DOHH2 (cell line): ENCODE measurements at regions not wholly inside any gene's neighbourhood (a gene's known extent, or its start where the extent isn't known, plus 50 kb on each side); places are given as distances from the start of the nearest gene placed in this dataset.

Experiments used
- H3F3A ChIP-seq: fragments of 200-600 bp; sonication (generic), shearing (Covaris generic); 2 replicates; pipeline ENCODE4 v1.6.0; 2016; ENCODE audit warnings: antibody characterized with exemption, mild to moderate bottlenecking; ENCODE audit not compliant: control insufficient read depth, insufficient read depth
- H3K27ac ChIP-seq: fragments of 200-600 bp; sonication (generic); 2 replicates; pipeline ENCODE4 v1.5.1; 2014; ENCODE audit warnings: low read depth, mild to moderate bottlenecking, low read length, moderate library complexity
- H3K27me3 ChIP-seq: fragments of 200-600 bp; sonication (generic); 2 replicates; pipeline ENCODE4 v1.6.1; 2014; ENCODE audit warnings: mild to moderate bottlenecking, low read length, mixed read lengths; ENCODE audit not compliant: control insufficient read depth
- H3K36me3 ChIP-seq: fragments of 200-600 bp; sonication (generic); 2 replicates; pipeline ENCODE4 v1.6.1; 2014; ENCODE audit warnings: mild to moderate bottlenecking, low read length, moderate library complexity, mixed read lengths; ENCODE audit not compliant: control insufficient read depth
- H3K4me1 ChIP-seq: fragments of 200-600 bp; sonication (generic); 2 replicates; pipeline ENCODE4 v1.6.1; 2014; ENCODE audit warnings: mild to moderate bottlenecking, low read length, mixed read lengths; ENCODE audit not compliant: control insufficient read depth
- H3K4me2 ChIP-seq: fragments of 200-600 bp; sonication (generic); 2 replicates; pipeline ENCODE4 v1.6.0; 2014; ENCODE audit warnings: mild to moderate bottlenecking, low read length, moderate library complexity
- H3K4me3 ChIP-seq: fragments of 200-600 bp; sonication (generic); 2 replicates; pipeline ENCODE4 v1.5.1; 2014; ENCODE audit warnings: mild to moderate bottlenecking, low read length, mixed read lengths
- H3K79me2 ChIP-seq: fragments of 200-600 bp; sonication (generic); 2 replicates; pipeline ENCODE4 v1.6.1; 2014; ENCODE audit warnings: mild to moderate bottlenecking, low read length, mixed read lengths; ENCODE audit not compliant: control insufficient read depth
- H3K9me2 ChIP-seq: fragments of 200-600 bp; sonication (generic); replicated peaks from 2 replicates; pipeline ENCODE4 v1.6.1; 2014; ENCODE audit warnings: mild to moderate bottlenecking, low read length, mixed read lengths; ENCODE audit not compliant: control insufficient read depth
- H3K9me3 ChIP-seq: fragments of 200-600 bp; sonication (generic); 2 replicates; pipeline ENCODE4 v1.6.1; 2014; ENCODE audit warnings: antibody characterized with exemption, low read length, mixed read lengths; ENCODE audit not compliant: control insufficient read depth, insufficient read depth
- H4K20me1 ChIP-seq: fragments of 200-600 bp; sonication (generic); 2 replicates; pipeline ENCODE4 v1.6.0; 2014; ENCODE audit warnings: low read depth, mild to moderate bottlenecking, antibody characterized with exemption, low read length, moderate library complexity; ENCODE audit not compliant: control insufficient read depth, insufficient read depth
- CTCF ChIP-seq: fragments of 200-600 bp; sonication (generic); IDR thresholded peaks from one replicate; pipeline ENCODE4 v1.5.1; 2014; ENCODE audit warnings: antibody characterized with exemption, mild to moderate bottlenecking, low read depth, low read length; ENCODE audit not compliant: poor library complexity, severe bottlenecking
- EZH2phosphoT487 ChIP-seq: fragments of 200-600 bp; sonication (generic); IDR thresholded peaks from 2 replicates; pipeline ENCODE4 v1.6.1; 2017; ENCODE audit warnings: borderline replicate concordance, mild to moderate bottlenecking, antibody characterized with exemption, low read length, moderate library complexity, mixed read lengths

- Histone ChIP-seq H3K4me3 (no peak overlapping the region), H3K4me2 (no peak overlapping the region), H3K9me3 (no peaks in the 10 kb centered on the region), H4K20me1 (no peaks in the 10 kb centered on the region), H3K36me3 (no peaks in the 10 kb centered on the region), H3K9me2 (no peaks in the 10 kb centered on the region), H3K27ac (no peak overlapping the region), H3K27me3 (no peaks in the 10 kb centered on the region), H3F3A (no peaks in the 10 kb centered on the region), H3K79me2 (no peaks in the 10 kb centered on the region), H3K4me1 (no peaks in the 10 kb centered on the region)
- TF ChIP-seq CTCF = no peak
- no peak for TF ChIP-seq EZH2phosphoT487
Observed at GRCh38 chr9:106060885-106061284, 366.5 kb downstream of the TMEM38B start.

- Histone ChIP-seq H3K27ac (no peak overlapping the region), H3K9me3 (no peaks in the 10 kb centered on the region), H3K4me2 (no peak overlapping the region), H3K36me3 (no peaks in the 10 kb centered on the region), H3F3A (no peaks in the 10 kb centered on the region), H3K4me1 (no peaks in the 10 kb centered on the region), H4K20me1 (no peaks in the 10 kb centered on the region), H3K27me3 (no peaks in the 10 kb centered on the region), H3K4me3 (no peak overlapping the region), H3K79me2 (no peaks in the 10 kb centered on the region), H3K9me2 (no peaks in the 10 kb centered on the region)
- TF ChIP-seq EZH2phosphoT487 (no peak), CTCF (no peak)
Observed at GRCh38 chr9:106062250-106062649, 367.9 kb downstream of the TMEM38B start.

GRCh38 chr9:106065136-106065535 is 370.8 kb downstream of the TMEM38B start:
- Histone ChIP-seq H4K20me1 (no peaks in the 10 kb centered on the region), H3F3A (no peaks in the 10 kb centered on the region), H3K4me2 (no peak overlapping the region), H3K9me3 (no peaks in the 10 kb centered on the region), H3K36me3 (no peaks in the 10 kb centered on the region), H3K79me2 (no peaks in the 10 kb centered on the region), H3K4me3 (no peak overlapping the region), H3K9me2 (no peaks in the 10 kb centered on the region), H3K27ac (no peak overlapping the region), H3K4me1 (no peaks in the 10 kb centered on the region), H3K27me3 (no peaks in the 10 kb centered on the region)
- TF ChIP-seq CTCF (no peak), EZH2phosphoT487 (no peak)
